SH-SY5Y (cell line): ENCODE measurements at regions not wholly inside any gene's neighbourhood (a gene's known extent, or its start where the extent isn't known, plus 50 kb on each side); places are given as distances from the start of the nearest gene placed in this dataset.

Source experiments
- GATA2 ChIP-seq: IDR thresholded peaks from 2 replicates; pipeline ENCODE4 v1.6.1; 2011; ENCODE audit warnings: mild to moderate bottlenecking, low read depth, low read length
- GATA3 ChIP-seq: IDR thresholded peaks from 2 replicates; pipeline ENCODE4 v1.6.1; 2011; ENCODE audit warnings: low read depth, mild to moderate bottlenecking, low read length, moderate library complexity

DNA sequence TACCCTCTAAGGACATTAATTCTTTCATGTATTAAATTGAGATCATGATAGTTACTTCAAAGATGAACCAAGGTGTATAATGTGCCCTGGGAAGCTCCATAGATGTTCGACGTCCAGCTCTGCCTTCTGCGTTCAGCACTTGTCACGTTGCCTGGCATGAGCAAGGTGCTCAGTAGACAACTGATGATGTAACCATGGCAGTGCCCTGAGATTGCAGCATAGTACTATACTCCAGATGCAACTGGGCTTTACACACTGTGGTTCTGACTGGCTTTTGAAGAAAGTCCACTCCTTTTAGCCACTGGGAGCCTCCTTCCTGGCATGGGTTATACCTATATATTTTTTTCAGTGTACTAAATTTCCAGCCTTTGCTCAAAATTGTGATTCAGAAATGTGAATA, 355.8 kb upstream of the SORCS1 start:
- TF ChIP-seq GATA2 (no peak), GATA3 (no peak)
